Large intestine (tissue), 3 donors: ENCODE measurements at regions not wholly inside any gene's neighbourhood (a gene's known extent, or its start where the extent isn't known, plus 50 kb on each side); places are given as distances from the start of the nearest gene placed in this dataset.

Source experiments
- DNase-seq, 2 donors: peaks; one replicate each; pipeline versions ENCODE4 v3.0.0 to v3.0.0-alpha.2; 2013
- H3K27ac ChIP-seq: one replicate; pipeline ENCODE4 v1.5.1; 2013; ENCODE audit warnings: low read length
- H3K27me3 ChIP-seq: 2 replicates; pipeline ENCODE4 v1.6.1; 2013; ENCODE audit warnings: low read length; ENCODE audit not compliant: control insufficient read depth, insufficient read depth
- H3K36me3 ChIP-seq: 2 replicates; pipeline ENCODE4 v1.6.1; 2013; ENCODE audit warnings: low read length; ENCODE audit not compliant: control insufficient read depth, insufficient read depth
- H3K4me1 ChIP-seq: one replicate; pipeline ENCODE4 v1.6.1; 2013; ENCODE audit warnings: low read length; ENCODE audit not compliant: control insufficient read depth, insufficient read depth
- H3K4me3 ChIP-seq: one replicate; pipeline ENCODE4 v1.5.1; 2013; ENCODE audit warnings: low read length
- H3K9me3 ChIP-seq: one replicate; pipeline ENCODE4 v1.6.1; 2013; ENCODE audit warnings: mild to moderate bottlenecking, low read depth, low read length, moderate library complexity; ENCODE audit not compliant: control insufficient read depth
- WGBS: methylation state at CpG from one replicate; pipeline ENCODE4 v1.1.5; 2013; ENCODE audit warnings: low lambda C conversion rate; ENCODE audit not compliant: insufficient coverage; 5-methylcytosine and 5-hydroxymethylcytosine counted together

DNA sequence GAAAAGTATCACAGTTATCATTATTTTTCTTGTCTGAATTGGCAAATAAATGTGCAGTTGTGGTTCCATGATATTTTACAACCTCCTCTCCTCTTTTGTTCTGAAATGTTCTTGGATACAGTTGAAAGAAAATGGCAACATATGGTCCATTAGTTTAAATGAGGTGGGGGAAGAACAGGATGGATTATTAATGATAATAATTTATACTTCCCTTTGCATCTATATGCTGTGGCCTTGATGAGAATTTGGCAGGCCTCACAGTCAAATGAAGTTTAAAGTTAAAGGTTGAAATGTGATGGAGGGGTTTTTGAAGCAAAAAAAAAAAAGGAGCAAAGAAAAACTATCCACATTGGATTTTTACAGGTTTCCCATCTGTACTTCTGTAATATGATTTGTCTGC lies 946.3 kb upstream of the INTU start:
- DNase-seq: no peak
- Histone ChIP-seq H3K27me3 (no peaks in the 10 kb centered on the region), H3K4me1 (no peaks in the 10 kb centered on the region), H3K36me3 (no peaks in the 10 kb centered on the region), H3K27ac (no peak overlapping the region), H3K4me3 (no peak overlapping the region), H3K9me3 (no peaks in the 10 kb centered on the region)

DNA sequence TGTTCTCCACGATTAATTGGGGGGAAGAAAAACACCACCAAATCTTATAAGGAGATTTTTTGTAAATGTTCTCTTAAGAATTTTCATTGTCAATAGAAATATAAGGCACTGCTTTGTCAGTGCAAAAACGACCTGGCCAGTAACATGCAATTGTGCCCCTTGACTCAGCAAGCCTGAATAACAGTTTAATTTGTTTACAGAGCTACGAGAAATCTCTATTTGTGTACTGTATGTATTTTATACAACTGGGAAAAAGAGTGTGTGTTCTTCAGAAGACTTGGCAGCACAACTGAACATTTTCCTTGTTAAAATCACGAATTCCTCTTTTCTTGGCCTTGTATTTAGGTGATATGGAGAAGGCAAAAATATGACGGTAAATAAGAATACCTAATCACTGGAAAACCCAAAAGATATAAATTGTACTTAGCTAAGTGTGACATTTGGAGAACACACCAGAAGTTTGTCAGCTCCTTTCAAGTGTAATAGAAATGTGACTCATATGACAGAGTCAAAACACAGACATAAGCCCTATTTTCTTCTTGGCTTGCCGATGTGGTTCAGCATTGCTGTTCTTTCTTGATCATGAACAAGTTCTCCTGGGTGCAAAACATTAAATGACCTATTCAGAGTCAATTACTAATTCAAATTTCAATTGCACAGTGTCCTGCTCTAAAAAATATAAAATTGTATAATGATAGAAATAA lies 945.0 kb upstream of the INTU start:
- no peaks in the 10 kb centered on the region for H3K36me3 ChIP-seq
- H3K4me3 ChIP-seq: no peak overlapping the region
- H3K27ac ChIP-seq: no peak overlapping the region
- H3K9me3 ChIP-seq: no peaks in the 10 kb centered on the region
- no peaks in the 10 kb centered on the region for H3K4me1 ChIP-seq
- 58% methylated on average over 3 of the region's 6 CpGs for WGBS
- H3K27me3 ChIP-seq: no peaks in the 10 kb centered on the region
- no peak for DNase-seq

DNA sequence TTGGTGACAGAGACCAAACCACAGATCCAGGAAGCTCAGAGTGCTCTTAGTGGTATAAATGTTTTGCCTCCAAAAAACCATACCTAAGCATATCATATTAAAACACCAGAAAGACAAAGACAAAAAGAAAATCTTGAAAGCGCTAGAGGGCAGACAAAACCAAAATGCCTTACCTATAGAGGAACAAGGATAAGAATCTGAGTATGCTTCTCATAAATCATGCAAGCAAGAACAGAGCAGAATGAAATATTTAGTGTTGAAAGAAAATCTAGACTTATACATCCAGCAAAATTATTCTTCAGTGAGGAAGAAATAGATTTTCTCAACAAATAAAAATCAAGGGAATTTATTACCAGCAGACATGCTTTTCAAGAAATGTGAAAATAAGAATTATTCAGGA lies 941.0 kb upstream of the INTU start:
- 83% methylated on average over 1 of the region's 1 CpG for WGBS
- H3K9me3 ChIP-seq: no peaks in the 10 kb centered on the region
- no peaks in the 10 kb centered on the region for H3K27me3 ChIP-seq
- no peaks in the 10 kb centered on the region for H3K4me1 ChIP-seq
- DNase-seq: no peak
- no peak overlapping the region for H3K27ac ChIP-seq
- H3K36me3 ChIP-seq: no peaks in the 10 kb centered on the region
- H3K4me3 ChIP-seq: no peak overlapping the region

DNA sequence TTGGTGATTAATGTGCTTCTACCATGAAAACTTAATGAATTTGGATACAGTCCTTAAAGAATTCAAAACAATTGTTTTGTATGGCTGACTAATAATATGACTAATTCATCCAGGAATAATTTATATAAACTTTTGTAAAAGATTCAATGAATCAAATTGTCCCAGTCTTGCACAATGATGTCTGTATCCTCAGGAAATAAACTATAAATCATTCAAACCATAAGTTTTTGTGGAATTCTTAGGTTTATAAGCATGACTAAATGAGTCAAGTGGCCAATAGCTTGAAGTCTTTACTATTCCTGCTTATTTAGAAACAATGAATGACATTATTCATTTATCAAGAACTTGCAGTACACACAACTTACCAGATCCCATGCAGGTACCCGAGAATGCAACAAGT lies 935.0 kb upstream of the INTU start:
- no peaks in the 10 kb centered on the region for H3K27me3 ChIP-seq
- H3K36me3 ChIP-seq: no peaks in the 10 kb centered on the region
- 80% methylated on average over 1 of the region's 1 CpG for WGBS
- DNase-seq: no peak
- no peaks in the 10 kb centered on the region for H3K4me1 ChIP-seq
- H3K27ac ChIP-seq: no peak overlapping the region
- H3K9me3 ChIP-seq: no peaks in the 10 kb centered on the region
- H3K4me3 ChIP-seq: no peak overlapping the region

DNA sequence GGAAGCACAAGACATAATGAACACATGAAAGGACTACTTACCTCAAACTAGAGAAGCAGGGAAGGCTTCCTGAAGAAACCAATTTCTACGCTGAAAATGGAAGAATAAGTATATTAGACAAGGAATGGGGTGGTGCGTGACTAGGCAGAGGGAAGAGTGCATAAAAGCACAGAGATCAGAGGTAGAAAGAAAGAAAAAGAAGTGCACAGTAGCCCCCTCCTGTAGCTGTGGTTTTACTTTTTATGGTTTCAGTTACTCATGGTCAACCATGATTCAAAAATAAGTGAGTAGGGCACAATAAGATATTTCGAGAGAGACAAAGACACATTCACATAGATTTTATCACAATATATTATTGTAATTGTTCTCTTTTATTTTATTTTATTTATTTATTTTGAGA lies 934.5 kb upstream of the INTU start:
- DNase-seq: no peak
- no peaks in the 10 kb centered on the region for H3K4me1 ChIP-seq
- WGBS: 95% methylated on average over 3 of the region's 3 CpGs

DNA sequence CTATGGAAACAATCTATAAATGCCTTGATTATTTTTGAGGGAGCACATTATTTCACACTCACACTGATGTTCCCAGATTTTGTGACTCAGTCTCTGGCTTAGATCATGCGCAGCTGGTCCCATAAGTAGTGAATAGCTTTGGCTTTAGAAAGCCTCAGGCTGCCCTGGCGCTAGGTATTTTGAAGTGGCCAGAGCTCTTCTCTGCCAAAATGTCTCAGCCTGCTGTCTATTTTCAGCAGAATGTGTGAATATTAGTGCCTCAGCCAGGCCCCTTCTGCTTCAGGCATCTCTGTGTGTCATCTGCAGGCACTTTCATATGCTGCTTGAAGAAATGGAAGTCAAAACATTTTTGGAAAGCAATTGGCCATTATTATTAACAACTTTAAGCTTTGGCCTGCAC lies 931.0 kb upstream of the INTU start:
- DNase-seq: no peak
- Histone ChIP-seq H3K4me1 (no peaks in the 10 kb centered on the region), H3K4me3 (no peak overlapping the region), H3K27ac (no peak overlapping the region), H3K27me3 (no peaks in the 10 kb centered on the region), H3K36me3 (no peaks in the 10 kb centered on the region), H3K9me3 (no peaks in the 10 kb centered on the region)
- no CpG with 5 or more reads among the region's 2 CpGs for WGBS

More for the DNA sequence above, 934.5 kb upstream of the INTU start:
- H3K9me3 ChIP-seq: no peaks in the 10 kb centered on the region
- no peaks in the 10 kb centered on the region for H3K27me3 ChIP-seq
- H3K4me3 ChIP-seq: no peak overlapping the region
- H3K36me3 ChIP-seq: no peaks in the 10 kb centered on the region
- no peak overlapping the region for H3K27ac ChIP-seq

DNA sequence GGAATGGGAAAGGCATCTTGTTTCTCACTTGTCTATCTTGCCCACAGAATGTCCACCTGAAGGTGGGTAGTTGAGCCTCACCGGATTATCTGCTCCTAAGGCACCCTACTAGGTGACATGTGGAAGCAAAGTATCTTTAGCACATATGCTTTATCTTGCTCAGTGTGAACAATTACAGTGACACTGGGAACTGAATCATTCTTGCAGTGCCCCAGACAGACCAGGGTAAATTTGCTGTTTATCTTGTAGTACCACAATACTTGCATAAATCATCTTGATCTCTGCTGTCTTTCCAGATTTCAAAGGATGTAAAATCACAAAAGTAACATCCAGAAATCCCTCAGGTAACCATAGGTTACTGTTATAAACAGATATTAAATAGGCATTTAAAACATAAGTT lies 930.0 kb upstream of the INTU start:
- Histone ChIP-seq H3K9me3 (no peaks in the 10 kb centered on the region), H3K27me3 (no peaks in the 10 kb centered on the region), H3K36me3 (no peaks in the 10 kb centered on the region), H3K4me3 (no peak overlapping the region), H3K27ac (no peak overlapping the region), H3K4me1 (no peaks in the 10 kb centered on the region)
- no CpG with 5 or more reads among the region's 1 CpG for whole genome bisulfite sequencing
- no peak for DNase-seq

DNA sequence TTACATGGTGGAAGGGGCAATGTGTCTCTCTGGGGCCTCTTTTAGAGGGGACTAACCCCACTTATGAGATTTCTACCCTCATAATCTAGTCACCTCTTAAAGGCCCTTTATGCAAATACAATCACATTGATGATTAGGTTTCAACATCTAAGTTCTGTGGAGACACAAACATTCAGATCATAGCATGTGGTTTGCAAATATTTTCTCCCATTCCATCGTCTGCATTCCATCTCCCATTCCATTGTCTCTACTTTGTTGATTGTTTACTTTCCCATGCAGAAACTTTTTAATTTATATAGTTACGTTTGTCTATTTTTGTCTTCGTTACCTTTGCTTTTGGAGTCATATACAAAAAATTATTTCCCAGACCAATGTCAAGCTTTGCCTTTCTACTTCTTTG lies 927.5 kb upstream of the INTU start:
- H3K36me3 ChIP-seq: no peaks in the 10 kb centered on the region
- no peaks in the 10 kb centered on the region for H3K9me3 ChIP-seq
- no peaks in the 10 kb centered on the region for H3K4me1 ChIP-seq
- no peak overlapping the region for H3K27ac ChIP-seq
- no peaks in the 10 kb centered on the region for H3K27me3 ChIP-seq
- no peak for DNase-seq
- WGBS: 29% methylated on average over 2 of the region's 3 CpGs
- no peak overlapping the region for H3K4me3 ChIP-seq

DNA sequence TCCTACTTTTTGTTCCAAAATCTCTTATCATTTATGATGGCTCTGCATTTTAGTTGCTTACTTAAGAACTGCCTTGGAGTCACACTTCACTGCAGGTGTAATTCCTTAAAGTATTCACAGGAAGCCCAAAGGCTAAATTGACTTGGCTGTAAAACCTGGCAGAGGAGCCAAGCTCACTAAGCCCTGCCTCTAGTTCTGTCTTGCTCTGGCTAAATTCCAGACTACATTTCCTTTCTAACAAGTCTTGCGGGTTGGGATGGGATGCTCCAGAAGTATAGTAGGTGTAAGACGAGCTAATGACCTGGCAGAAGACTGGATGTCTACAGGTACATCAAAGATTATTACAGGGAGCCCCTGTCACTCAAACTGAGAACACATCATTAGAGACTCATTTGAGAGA lies 924.0 kb upstream of the INTU start:
- DNase-seq: no peak
- WGBS: no CpG with 5 or more reads among the region's 2 CpGs
- H3K9me3 ChIP-seq: no peaks in the 10 kb centered on the region
- H3K36me3 ChIP-seq: no peaks in the 10 kb centered on the region
- H3K4me3 ChIP-seq: no peak overlapping the region
- no peaks in the 10 kb centered on the region for H3K27me3 ChIP-seq
- no peak overlapping the region for H3K27ac ChIP-seq
- H3K4me1 ChIP-seq: no peaks in the 10 kb centered on the region

DNA sequence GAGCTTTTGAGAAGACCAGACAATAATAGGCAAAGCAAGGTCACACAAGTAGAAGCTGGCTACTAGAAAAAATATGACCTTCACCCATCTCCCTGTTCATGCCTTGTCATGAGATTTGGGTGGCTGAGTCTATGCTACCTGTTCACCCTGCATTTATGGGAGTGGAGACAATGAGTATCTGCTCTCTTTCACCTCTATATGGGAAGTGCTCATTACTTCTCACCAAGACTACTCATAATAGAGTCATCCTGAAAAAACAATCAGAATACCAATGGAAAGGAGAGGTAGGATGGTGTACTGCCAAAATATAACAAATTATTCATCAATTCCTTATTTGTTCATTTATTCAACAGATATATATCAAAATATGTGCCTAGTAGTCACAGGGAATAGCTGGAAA lies 921.8 kb upstream of the INTU start:
- Histone ChIP-seq H3K9me3 (no peaks in the 10 kb centered on the region), H3K36me3 (no peaks in the 10 kb centered on the region), H3K27me3 (no peaks in the 10 kb centered on the region), H3K4me1 (no peaks in the 10 kb centered on the region), H3K4me3 (no peak overlapping the region), H3K27ac (no peak overlapping the region)
- no peak for DNase-seq

DNA sequence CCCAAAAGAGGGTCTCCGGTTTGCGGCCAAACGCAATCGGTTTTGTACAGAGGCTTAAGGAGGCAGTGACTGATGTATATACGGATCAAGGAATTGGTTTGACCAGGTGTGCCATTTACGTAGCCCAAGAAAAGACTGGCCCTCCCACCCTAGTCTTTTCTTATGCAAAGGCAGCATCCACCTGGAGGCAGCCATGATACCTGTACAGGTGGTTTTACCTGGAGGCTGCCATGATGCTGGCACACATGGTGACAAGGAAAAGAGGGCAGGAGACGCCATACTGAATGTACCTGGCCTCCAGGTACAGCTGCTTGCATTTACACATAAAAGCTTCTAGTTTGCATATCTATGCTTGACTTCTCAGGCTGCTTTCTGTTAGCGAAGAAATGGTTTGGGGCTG lies 917.7 kb upstream of the INTU start:
- no peak overlapping the region for H3K27ac ChIP-seq
- DNase-seq: no peak
- WGBS: 80% methylated on average over 1 of the region's 8 CpGs

More for the DNA sequence above, 917.7 kb upstream of the INTU start:
- Histone ChIP-seq H3K36me3 (no peaks in the 10 kb centered on the region), H3K27me3 (no peaks in the 10 kb centered on the region), H3K9me3 (no peaks in the 10 kb centered on the region), H3K4me3 (no peak overlapping the region), H3K4me1 (no peaks in the 10 kb centered on the region)
